ENCODE measurements at regions not wholly inside any gene's neighbourhood (a gene's known extent, or its start where the extent isn't known, plus 50 kb on each side); places are given as distances from the start of the nearest gene placed in this dataset.

- TF ChIP-seq, protein P1, sequence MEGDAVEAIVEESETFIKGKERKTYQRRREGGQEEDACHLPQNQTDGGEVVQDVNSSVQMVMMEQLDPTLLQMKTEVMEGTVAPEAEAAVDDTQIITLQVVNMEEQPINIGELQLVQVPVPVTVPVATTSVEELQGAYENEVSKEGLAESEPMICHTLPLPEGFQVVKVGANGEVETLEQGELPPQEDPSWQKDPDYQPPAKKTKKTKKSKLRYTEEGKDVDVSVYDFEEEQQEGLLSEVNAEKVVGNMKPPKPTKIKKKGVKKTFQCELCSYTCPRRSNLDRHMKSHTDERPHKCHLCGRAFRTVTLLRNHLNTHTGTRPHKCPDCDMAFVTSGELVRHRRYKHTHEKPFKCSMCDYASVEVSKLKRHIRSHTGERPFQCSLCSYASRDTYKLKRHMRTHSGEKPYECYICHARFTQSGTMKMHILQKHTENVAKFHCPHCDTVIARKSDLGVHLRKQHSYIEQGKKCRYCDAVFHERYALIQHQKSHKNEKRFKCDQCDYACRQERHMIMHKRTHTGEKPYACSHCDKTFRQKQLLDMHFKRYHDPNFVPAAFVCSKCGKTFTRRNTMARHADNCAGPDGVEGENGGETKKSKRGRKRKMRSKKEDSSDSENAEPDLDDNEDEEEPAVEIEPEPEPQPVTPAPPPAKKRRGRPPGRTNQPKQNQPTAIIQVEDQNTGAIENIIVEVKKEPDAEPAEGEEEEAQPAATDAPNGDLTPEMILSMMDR (IDR thresholded peaks at IDR 0.05): no peak
- TF ChIP-seq POLR2A (IDR thresholded peaks at IDR 0.05) (no peak), POLR2AphosphoS5 (IDR thresholded peaks at IDR 0.05) (no peak), EP300 (IDR thresholded peaks at IDR 0.05) (no peak)
These were observed 211.0 kb upstream of the LMCD1 start for GRCh38 chr3:8290611-8291010.

Data from stomach (tissue), 4 donors.